Gastroesophageal sphincter (tissue), 3 donors: ENCODE measurements at regions not wholly inside any gene's neighbourhood (a gene's known extent, or its start where the extent isn't known, plus 50 kb on each side); places are given as distances from the start of the nearest gene placed in this dataset.

Experiments used
- EP300 ChIP-seq: sonication (generic); formaldehyde crosslinking; IDR thresholded peaks from one replicate; pipeline ENCODE4 v1.6.1; 2017; ENCODE audit warnings: antibody characterized with exemption, mild to moderate bottlenecking
- POLR2A ChIP-seq, 2 donors: fragments of 450-650 bp; IDR thresholded peaks; one replicate each; pipeline ENCODE4 v1.6.1; 2017; ENCODE audit warnings: antibody characterized with exemption in 2 of 2, mild to moderate bottlenecking in 2 of 2, moderate library complexity in 1 of 2
- POLR2AphosphoS5 ChIP-seq: sonication (generic); formaldehyde crosslinking; IDR thresholded peaks from one replicate; pipeline ENCODE4 v1.6.1; 2017; ENCODE audit warnings: antibody characterized with exemption
- TF ChIP-seq, protein P1 (sequence below), 4 experiments: fragments of 200-600 bp in 2 of 4; fragments of 450-650 bp in 2 of 4; sonication (generic) in 1 of 4; IDR thresholded peaks; one replicate each; pipeline ENCODE4 v1.5.1; 2017 to 2019; ENCODE audit warnings: antibody characterized with exemption in 4 of 4, mild to moderate bottlenecking in 2 of 4, moderate library complexity in 2 of 4

DNA sequence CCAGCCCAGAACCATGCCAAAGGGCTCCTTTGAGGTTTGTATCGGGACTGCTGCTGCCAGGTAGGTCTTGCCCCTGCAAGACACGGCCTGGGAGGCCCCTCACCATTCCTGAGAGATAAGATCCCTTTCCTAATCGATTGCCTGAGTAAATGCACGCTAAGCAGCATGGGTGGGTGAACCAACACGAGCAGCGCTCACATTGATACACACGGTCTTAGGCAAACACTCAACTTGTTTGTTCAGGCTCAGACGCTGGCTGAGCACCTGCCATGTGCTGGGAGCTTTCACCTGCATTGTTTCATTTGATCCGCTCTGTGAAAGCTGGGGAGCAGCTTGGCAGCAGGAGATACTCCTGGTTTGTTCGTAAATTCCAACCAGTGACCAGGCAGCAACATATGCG, 76.9 kb upstream of the NEURL1B start:
- TF ChIP-seq, protein P1, sequence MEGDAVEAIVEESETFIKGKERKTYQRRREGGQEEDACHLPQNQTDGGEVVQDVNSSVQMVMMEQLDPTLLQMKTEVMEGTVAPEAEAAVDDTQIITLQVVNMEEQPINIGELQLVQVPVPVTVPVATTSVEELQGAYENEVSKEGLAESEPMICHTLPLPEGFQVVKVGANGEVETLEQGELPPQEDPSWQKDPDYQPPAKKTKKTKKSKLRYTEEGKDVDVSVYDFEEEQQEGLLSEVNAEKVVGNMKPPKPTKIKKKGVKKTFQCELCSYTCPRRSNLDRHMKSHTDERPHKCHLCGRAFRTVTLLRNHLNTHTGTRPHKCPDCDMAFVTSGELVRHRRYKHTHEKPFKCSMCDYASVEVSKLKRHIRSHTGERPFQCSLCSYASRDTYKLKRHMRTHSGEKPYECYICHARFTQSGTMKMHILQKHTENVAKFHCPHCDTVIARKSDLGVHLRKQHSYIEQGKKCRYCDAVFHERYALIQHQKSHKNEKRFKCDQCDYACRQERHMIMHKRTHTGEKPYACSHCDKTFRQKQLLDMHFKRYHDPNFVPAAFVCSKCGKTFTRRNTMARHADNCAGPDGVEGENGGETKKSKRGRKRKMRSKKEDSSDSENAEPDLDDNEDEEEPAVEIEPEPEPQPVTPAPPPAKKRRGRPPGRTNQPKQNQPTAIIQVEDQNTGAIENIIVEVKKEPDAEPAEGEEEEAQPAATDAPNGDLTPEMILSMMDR (IDR thresholded peaks at IDR 0.05): no peak
- TF ChIP-seq POLR2A (IDR thresholded peaks at IDR 0.05): no peak
- TF ChIP-seq POLR2AphosphoS5: no peak
- TF ChIP-seq EP300: no peak
